ENCODE measurements at regions not wholly inside any gene's neighbourhood (a gene's known extent, or its start where the extent isn't known, plus 50 kb on each side); places are given as distances from the start of the nearest gene placed in this dataset.

- TF ChIP-seq POLR2AphosphoS5 (IDR thresholded peaks at IDR 0.05; ENCODE audit: low read depth, low read length), result no peak
- no peak for TF ChIP-seq POLR2A (IDR thresholded peaks at IDR 0.05; ENCODE audit: low read depth, low read length)
Observed at GRCh38 chr4:96429657-96430056, 589.8 kb downstream of the PDHA2 start.
